ENCODE measurements at regions not wholly inside any gene's neighbourhood (a gene's known extent, or its start where the extent isn't known, plus 50 kb on each side); places are given as distances from the start of the nearest gene placed in this dataset.

DNA sequence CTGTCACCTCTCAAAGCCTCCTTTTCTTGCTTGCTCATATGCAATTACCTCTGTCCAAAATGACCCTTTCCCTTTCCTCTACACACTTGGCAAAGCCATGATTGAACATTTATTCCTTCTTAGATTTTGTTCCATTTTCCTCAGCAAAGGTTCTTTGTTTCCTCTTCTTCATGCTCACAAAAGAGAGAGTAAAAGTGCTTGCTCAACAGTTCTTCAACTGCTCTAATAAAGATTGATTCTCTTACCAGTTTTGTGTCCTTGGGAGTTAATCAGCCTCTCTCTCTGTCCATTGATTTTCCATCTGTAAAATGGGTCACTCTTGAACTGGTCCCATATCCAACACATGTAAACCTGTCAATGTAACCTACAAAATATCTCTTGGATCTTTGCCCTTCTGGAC lies 186.4 kb downstream of the WNT5A start:
- Histone ChIP-seq H3K4me1 (peaks cover 0 to 18% (median 6%) of the 10 kb centered on the region in 3 donors), H3K27ac (no peak overlapping the region), H3K27me3 (peaks cover 0 to 8% (median 0%) of the 10 kb centered on the region in 4 donors), H3K9me3 (no peaks in the 10 kb centered on the region), H3K36me3 (no peaks in the 10 kb centered on the region), H3K4me3 (no peak overlapping the region)
- intact Hi-C loops (cut with DNase I): no loop called here
- TF ChIP-seq POLR2A (IDR thresholded peaks at IDR 0.05): no peak
- TF ChIP-seq, protein P1, sequence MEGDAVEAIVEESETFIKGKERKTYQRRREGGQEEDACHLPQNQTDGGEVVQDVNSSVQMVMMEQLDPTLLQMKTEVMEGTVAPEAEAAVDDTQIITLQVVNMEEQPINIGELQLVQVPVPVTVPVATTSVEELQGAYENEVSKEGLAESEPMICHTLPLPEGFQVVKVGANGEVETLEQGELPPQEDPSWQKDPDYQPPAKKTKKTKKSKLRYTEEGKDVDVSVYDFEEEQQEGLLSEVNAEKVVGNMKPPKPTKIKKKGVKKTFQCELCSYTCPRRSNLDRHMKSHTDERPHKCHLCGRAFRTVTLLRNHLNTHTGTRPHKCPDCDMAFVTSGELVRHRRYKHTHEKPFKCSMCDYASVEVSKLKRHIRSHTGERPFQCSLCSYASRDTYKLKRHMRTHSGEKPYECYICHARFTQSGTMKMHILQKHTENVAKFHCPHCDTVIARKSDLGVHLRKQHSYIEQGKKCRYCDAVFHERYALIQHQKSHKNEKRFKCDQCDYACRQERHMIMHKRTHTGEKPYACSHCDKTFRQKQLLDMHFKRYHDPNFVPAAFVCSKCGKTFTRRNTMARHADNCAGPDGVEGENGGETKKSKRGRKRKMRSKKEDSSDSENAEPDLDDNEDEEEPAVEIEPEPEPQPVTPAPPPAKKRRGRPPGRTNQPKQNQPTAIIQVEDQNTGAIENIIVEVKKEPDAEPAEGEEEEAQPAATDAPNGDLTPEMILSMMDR (IDR thresholded peaks at IDR 0.05): no peak
- DNase-seq: no peak

DNA sequence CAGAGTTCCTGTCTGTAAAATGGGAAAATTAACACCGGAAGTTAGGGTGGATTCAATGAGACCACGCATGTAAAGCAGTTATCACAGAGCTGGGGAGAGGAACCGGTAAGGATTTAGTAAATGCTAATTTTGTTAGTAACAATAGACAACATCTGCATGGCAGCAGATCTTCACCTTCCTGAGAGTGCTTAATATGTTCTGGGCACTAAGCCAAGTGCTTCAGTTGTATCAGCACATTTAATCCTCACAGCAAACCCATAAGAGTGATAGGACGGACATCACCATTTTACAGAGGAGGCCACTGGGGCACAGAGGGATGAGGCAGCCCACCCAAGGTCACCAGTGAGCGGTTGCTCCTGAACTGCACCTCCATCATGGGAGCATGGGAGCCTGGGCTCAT lies 189.4 kb downstream of the WNT5A start:
- Histone ChIP-seq H3K36me3 (no peaks in the 10 kb centered on the region), H3K4me1 (peaks cover 0 to 18% (median 6%) of the 10 kb centered on the region in 3 donors), H3K27me3 (peaks cover 0 to 8% (median 0%) of the 10 kb centered on the region in 4 donors), H3K9me3 (no peaks in the 10 kb centered on the region), H3K27ac (no peak overlapping the region), H3K4me3 (no peak overlapping the region)
- 60 to 68% methylated on average over 5 of the region's 5 CpGs for WGBS, 2 donors
- TF ChIP-seq, protein P1 (IDR thresholded peaks at IDR 0.05): no peak
- no peak for TF ChIP-seq POLR2A (IDR thresholded peaks at IDR 0.05)
- intact Hi-C loops (cut with DNase I): no loop called here
- DNase-seq: no peak

DNA sequence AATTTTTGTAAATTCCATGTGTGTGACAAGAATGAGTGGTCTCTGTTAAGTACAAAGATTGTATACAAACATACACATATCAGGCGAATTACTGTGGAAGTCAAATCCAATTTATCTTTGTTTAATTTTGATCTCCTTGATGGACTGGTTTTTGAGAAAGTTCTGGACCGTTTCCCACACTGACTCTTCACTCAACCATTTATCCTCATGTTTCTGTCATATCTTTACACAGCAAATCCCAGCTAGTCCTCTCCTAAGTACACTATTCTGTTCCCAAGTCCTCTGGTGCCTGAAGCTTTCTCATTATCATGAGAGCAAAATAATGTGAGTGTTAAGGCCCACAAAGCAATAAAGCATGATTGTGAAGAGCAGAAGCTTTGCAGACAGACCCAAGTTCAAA lies 189.9 kb downstream of the WNT5A start:
- intact Hi-C loops (cut with DNase I): no loop called here
- WGBS, 2 donors: 21 to 37% methylated on average over 2 of the region's 2 CpGs

DNA sequence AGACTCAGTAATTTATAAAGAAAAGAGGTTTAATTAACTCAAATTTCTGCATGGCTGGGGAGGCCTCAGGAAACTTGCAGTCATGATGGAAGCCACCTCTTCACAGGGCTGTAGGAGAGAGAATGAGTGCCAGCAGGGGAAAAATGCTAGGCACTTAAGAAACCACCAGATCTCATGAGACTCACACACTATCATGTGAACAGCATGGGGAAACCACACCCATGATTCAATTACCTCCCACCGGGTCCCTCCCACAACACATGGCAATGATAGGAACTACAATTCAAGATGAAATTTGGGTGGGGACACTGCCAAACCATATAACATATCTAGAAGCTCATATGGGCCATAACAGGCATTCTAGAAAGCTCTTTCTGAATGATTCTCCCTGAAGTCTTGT lies 190.3 kb downstream of the WNT5A start:
- H3K9me3 ChIP-seq: no peaks in the 10 kb centered on the region

More for the DNA sequence above, 189.9 kb downstream of the WNT5A start:
- peaks cover 0 to 18% (median 6%) of the 10 kb centered on the region in 3 donors for H3K4me1 ChIP-seq
- no peak for DNase-seq
- no peaks in the 10 kb centered on the region for H3K36me3 ChIP-seq
- peaks cover 0 to 8% (median 0%) of the 10 kb centered on the region in 4 donors for H3K27me3 ChIP-seq
- no peak for TF ChIP-seq POLR2A (IDR thresholded peaks at IDR 0.05)
- TF ChIP-seq, protein P1 (IDR thresholded peaks at IDR 0.05): no peak
- H3K9me3 ChIP-seq: no peaks in the 10 kb centered on the region
- H3K27ac ChIP-seq: no peak overlapping the region
- H3K4me3 ChIP-seq: no peak overlapping the region

DNA sequence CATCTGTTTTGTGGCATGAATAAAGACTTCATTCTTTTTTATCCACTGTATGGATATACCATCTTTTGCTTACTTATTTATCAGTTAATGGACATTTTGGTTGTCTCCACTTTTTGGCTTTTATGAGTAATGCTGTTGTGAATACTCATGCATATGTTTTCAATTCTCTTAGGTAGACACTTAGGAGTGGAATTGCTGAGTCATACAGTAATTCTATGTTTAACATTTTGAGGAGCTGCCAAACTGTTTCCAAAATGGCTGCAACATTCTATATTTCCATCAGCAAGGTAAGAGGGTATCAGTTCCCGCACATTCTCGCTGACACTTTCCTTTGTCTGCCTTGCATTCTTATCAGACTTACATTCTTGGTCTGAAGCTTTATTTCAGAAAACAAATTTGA lies 191.1 kb downstream of the WNT5A start:
- Histone ChIP-seq H3K27ac (no peak overlapping the region), H3K27me3 (peaks cover 0 to 8% (median 0%) of the 10 kb centered on the region in 4 donors), H3K4me1 (peaks cover 0 to 18% (median 6%) of the 10 kb centered on the region in 3 donors), H3K9me3 (no peaks in the 10 kb centered on the region), H3K4me3 (no peak overlapping the region), H3K36me3 (no peaks in the 10 kb centered on the region)
- WGBS, 2 donors: 90 to 98% methylated on average over 2 of the region's 2 CpGs
- TF ChIP-seq, protein P1 (IDR thresholded peaks at IDR 0.05): no peak
- no peak for TF ChIP-seq POLR2A (IDR thresholded peaks at IDR 0.05)
- intact Hi-C loops (cut with DNase I): no loop called here
- DNase-seq: no peak

More for the DNA sequence above, 190.3 kb downstream of the WNT5A start:
- TF ChIP-seq, protein P1 (IDR thresholded peaks at IDR 0.05): no peak
- TF ChIP-seq POLR2A (IDR thresholded peaks at IDR 0.05): no peak
- WGBS, 2 donors: 86 to 100% methylated on average over 1 of the region's 1 CpG
- no peaks in the 10 kb centered on the region for H3K36me3 ChIP-seq
- no peak overlapping the region for H3K27ac ChIP-seq
- peaks cover 0 to 18% (median 6%) of the 10 kb centered on the region in 3 donors for H3K4me1 ChIP-seq
- H3K4me3 ChIP-seq: no peak overlapping the region
- DNase-seq: no peak
- intact Hi-C loops (cut with DNase I): no loop called here
- peaks cover 0 to 8% (median 0%) of the 10 kb centered on the region in 4 donors for H3K27me3 ChIP-seq
